GM18505 (cell line): ENCODE measurements at regions not wholly inside any gene's neighbourhood (a gene's known extent, or its start where the extent isn't known, plus 50 kb on each side); places are given as distances from the start of the nearest gene placed in this dataset.

Experiments
- ATAC-seq: cut with Tn5 transposase; IDR thresholded peaks from one replicate; pipeline ENCODE4 v1.9.1; 2021; ENCODE audit not compliant: unreplicated experiment
- POLR2A ChIP-seq: IDR thresholded peaks from 4 replicates; pipeline ENCODE4 v1.6.1; 2011; ENCODE audit warnings: borderline replicate concordance; ENCODE audit not compliant: insufficient read depth, insufficient read length; ENCODE audit errors: extremely low read depth

DNA sequence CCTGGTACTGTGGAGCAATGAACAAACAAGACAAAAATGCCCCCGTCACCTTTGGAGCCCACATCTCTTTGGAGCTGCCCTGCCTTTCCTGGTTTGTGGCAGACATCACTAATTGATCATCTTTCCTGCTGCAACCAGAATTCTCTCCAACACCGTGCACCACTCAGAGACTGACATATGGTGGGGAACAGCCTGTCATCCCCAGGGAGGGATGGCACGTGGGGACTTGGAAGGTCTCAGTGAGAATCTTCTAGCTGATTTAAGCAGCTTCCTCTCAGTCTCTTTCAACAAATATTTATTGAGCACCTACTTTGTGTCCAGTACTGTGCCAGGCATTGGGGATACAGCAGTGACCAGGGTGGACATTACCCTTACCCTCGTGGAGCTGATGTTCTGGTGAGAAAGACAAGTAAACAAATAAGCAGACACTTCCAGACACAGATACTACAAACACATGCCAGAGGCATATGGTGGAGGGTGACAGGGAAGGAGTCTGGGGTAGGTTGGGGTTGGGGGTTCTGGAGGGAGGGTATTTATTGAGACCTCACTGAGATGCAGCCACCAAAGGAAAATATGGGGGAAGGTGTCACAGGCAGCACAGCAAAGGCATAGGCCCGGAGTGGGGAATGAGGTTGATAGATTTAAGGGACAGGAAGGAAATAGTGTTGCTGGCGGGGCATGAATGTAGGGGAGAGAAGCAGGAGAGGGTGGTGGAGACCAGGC is 82.3 kb downstream of the CEBPB start:
- no peak for TF ChIP-seq POLR2A
- no peak for ATAC-seq

DNA sequence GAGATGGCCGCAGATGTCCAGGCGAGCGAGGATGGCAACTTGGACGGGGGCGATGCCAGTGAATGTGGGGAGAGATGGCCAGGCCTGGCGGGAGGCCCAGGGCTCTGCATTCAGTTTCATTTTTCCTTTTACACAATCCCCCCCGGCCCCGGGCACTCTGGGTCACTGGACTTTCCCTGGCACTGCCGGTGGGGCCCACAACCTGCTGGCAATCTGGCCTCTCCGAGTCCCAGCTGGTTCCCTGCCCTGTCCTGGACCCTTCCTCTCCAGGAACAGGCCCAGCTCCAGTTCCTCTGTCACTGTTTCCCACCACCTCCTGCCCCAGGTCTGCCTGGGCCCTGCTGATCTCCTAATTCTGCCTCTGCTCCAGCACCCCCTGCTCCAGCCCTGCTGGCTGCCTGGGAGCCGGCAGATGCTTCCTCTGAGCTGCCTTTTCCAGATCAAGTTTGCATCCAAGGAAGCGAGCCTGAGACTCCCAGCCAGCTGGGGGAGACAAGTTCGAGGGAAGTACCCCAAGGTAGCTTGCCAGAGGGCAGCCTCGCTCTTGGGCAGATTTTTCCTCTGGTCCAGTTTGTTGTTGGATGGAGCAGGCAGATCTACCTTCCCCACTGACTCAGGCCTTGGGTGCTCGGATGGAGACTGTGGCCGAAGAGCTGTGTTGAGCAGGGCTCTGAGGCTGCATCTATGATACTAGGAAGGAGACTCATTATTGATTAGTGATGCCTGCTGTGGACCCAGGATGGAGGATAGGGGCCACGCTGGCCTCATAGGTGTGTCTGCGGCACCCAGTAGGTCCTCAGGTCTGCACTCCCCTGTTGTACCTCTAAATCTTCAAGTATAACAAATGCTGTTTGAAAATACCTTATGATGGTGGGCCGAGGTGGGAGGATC is 83.2 kb downstream of the CEBPB start:
- TF ChIP-seq POLR2A: no peak
- no peak for ATAC-seq

DNA sequence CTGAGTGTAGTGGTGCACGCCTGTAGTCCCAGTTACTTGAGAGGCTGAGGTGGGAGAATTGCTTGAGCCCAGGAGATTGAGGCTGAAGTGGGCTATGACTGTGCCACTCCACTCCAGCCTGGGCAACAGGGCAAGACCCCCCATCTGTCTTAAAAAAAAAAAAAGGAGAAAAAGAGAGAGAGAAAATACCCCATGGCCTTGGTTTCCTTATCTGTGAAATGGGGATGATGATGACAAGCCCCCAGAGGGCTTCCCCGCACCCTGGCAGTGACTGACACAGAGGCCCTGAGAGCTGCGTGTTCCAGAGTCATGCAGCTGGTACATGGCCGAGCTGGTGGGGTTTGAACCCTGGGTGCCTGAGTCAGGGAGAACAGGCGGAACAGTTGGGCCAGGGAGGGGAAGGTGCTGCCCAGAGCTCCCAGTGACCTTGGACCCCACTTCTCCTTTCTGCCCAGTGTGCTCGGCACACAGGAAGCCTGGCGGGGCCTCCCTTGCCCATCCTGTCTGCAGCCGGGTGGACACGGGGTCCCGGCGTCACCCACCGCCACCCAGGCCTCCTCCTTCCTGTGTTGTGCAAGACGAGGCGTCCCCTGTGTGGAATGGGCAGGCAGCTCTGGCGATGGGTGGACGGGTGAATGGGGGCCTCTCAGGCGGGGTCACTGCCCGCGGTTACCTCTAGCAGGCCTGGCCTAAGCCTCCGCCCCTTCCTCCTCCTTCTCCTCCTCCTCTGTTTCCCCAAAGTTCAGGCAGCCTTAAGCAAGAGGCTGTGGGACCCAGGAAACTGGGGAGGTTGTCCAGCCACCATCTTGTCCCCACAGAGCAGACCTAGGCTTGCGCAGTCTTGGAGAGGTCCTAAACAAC is 84.2 kb downstream of the CEBPB start:
- no peak for ATAC-seq
- no peak for TF ChIP-seq POLR2A

DNA sequence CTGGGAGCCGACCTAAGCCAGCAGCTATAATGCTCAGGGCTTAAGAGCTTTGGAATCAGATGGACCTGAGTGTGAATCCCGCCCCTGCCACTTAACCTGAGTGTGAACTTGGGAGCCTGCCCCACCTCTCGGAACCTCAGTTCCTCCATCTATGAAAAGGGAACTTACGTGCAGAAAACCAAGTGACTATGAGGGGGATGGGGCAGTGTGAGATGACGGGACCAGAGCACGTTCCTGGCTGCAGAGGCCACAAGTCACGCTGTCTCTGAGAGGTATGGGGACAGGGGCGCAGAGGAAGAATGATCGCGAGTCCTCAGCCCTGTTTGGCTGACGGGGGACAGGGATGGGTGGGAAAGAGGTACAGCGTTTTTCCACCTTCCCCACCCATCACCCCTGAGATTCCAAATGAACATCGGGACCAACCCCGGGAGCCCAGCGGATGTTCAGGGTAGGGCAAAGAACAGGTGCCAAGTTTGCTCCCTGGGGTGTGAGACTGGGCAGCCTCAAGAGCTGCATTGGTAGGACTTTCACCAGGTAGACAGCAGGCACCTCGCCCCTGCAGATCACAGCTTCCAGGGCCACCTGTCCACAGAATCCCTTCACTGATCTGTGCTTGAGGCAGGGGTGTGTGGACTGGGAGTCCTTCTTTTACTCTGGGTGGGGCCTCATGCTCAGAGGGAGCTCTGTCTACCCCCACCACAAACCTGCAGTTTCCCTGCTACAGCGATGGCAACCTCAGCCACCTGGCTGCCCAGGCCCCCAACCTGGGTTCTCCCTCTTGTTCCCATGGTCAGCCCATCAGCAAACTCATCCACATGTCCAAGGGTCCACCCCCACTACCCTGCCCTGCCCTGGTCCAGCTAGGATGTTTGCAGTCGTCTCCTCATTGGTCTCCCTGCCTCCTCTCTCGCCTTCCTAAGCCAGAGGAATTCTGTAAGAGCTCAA is 85.8 kb downstream of the CEBPB start:
- ATAC-seq: no peak
- no peak for TF ChIP-seq POLR2A

DNA sequence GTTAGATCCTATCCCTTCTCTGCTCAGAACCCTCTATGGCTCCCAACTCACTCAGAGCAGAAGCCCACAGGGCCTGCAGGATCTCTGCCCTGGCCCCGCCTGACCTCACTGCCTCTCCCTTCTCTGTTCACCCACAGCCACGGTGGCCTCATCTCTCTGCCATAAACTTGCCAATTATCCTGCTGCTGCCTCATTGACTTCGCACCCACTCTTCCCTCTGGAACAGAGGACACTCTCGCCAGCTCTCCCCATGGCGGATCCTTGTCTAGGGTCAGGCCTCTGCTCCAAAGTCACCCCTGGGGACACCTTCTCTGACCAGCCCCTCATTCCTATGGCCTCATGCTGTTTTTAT is 86.4 kb downstream of the CEBPB start:
- no peak for TF ChIP-seq POLR2A
- ATAC-seq: no peak

DNA sequence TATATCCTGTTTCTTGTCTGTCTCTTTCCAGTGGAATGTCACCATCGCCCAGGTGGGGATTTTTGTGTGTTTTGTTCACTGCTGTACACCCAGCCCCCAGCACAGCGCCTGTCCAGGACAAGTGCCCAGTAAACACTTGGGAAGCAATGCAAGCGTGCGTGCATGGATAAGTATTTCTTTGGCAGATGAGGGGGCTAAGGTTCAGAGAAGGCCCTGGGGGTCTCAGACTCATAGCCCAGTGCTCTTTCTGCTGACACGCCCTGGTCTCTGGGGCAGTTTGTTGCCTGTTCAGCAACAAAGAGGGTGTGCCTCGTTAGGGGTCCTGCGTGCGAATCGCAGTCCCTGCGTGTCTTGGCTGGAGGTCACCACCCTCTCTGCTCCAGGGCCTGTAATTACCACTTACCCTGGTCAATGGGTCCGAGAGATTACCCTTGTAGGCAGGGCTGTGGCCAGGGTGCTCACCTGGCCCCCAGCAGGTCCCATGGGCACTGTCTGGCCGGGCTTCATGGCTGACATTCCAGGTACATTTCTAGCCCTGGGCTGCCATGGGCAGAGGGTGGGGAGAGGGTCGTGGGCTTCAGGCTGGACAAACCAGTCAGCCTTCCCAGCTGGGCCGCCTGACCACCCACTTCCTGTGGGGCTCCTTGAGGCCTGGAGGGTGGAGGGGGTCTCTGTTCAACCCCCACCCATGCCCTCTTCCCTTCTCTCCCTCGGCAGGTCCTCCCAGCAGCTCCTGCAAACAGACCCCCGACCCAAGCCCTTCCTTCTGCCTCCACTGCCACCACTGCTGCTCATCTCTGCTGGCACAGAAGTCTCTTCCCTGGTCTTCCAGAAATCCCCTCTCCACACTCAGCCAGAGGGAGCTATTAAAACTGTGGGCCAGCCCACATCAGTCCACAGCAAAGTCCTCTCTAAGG is 87.1 kb downstream of the CEBPB start:
- TF ChIP-seq POLR2A: no peak

DNA sequence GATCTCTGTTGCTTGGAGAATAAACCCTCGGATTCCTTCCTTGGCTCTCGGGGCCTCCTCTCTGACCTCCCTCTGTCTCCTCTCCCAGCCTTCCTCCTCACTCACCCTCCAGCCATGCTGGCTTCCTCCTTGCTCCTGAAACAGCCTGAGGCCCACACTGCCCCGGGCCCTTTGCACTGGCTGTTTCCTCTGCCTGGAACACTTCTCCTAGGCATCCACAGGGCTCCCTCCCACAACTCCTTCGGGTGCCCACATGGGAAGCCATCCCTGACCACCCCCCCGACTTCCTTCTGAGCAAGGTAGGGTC is 87.7 kb downstream of the CEBPB start:
- no peak for ATAC-seq
- no peak for TF ChIP-seq POLR2A

More for the DNA sequence above, 87.1 kb downstream of the CEBPB start:
- ATAC-seq: no peak

DNA sequence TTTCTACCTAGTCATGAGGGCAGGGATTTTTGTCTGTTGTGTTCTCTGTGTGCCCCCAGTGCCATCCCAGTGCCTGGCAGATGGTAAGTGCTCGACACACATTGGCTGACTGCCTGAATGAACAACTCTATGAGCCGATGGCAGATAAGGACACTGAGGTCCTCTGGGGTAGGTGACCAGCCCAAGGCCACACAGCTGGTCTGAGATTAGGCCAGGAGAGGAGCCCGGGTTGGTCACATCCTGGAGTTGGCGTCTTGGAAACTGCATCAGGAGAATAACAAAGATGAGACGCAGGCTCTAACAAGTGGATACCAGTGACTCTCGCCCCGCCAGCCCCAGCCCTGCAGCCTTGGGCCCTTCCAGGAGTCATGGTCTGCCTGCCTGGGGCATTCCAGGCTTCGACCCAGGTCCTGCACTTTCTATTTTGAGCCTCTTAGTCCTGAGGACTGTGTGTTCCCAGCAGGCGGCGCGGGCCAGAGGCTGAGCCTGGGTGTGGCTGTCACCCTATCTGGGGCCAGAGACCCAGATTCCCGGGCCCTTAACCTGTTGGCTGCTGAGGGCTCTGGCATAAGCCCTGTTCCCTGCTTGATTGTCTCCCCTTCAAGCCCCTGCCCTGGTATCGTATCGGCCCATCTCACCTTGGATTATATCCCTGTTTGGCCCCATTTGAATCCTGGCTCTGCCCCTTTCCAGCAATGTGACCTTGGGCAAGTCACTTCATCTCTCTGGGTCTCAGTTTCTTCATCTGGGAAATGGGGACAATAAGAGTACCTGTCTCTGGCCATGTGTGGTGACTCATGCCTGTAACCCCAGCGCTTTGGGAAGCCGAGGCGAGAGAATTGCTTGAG is 88.3 kb downstream of the CEBPB start:
- no peak for ATAC-seq
- no peak for TF ChIP-seq POLR2A

DNA sequence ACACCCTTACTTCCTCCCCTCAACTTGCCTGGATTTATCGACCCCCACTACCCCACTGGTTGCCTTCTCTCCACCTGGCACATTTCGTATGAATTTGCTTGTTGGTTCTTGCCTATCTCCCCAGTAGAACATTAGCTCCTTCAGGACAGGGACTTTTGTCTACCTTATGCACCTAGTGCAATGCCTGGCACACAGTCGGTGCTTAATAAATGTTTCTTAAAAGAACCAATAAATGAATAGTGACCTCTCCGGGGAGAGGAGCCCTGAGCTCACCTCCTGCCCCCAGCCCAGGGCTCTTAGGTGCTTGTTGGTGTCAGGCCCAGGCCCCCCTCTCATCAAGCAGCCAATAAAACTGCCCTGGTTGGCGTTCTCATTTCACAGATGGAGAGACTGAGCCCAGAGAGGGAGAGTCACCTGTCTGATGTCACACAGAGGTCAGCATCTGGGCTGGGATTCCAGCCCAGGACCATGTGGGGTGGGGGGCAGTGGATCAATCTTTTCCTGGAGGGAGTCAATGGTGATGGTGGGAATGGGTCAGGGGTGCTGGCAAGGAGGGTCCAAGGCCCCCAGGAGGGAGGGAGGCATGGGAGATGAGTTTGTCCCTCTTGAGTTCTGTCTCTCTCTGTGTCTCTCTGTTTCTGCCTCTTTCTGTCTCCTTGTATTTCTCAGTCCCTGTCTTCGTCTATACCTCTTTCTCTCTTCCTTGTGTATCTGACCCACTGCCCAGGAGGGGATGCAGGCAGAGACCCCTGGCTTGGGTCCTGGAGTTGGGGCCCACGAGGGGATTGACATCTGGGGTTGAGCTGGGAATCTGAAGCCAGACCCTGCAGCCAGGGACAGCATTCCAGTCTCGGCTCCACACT is 89.6 kb downstream of the CEBPB start:
- no peak for TF ChIP-seq POLR2A
- no peak for ATAC-seq
